ENCODE measurements at regions not wholly inside any gene's neighbourhood (a gene's known extent, or its start where the extent isn't known, plus 50 kb on each side); places are given as distances from the start of the nearest gene placed in this dataset.
A peak's percentile ranks its signal among the peaks of the same experiment; 100 is the strongest.

DNA sequence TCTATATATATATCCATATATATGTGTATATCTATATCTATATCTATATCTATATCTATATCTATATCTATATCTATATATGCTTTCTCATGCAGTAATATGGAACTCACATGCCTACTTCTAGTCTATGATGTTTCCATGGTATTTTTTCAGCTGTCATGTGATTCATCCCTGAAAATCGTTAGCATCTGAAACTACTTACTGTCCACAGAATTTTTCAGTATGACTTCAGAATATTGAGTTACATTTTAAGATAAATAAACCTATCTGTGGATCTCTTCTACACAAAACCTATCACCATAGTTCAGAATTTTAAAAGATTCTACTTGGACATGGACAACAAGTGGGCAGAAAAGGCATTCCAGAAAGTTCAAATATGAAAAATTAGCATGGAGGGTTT is 855.1 kb upstream of the INTU start:
- no peaks in the 10 kb centered on the region for H3K27me3 ChIP-seq (ENCODE audit: insufficient read depth, low read length)
- peak overlapping the region; percentile 87 for H3K27ac ChIP-seq (ENCODE audit: low read depth, low read length)
- peak; percentile 83 for DNase-seq (ENCODE audit: low read depth)
- H3K9me3 ChIP-seq (ENCODE audit: insufficient read depth, low read depth, low read length), result no peaks in the 10 kb centered on the region
- Mint-ChIP-seq H3K27me3 (ENCODE audit: low read depth, unreplicated experiment) (no peaks in the 10 kb centered on the region), H3K4me3 (ENCODE audit: unreplicated experiment) (no peak overlapping the region), H3K9me3 (ENCODE audit: unreplicated experiment) (no peaks in the 10 kb centered on the region), H3K4me1 (ENCODE audit: low read depth, unreplicated experiment) (peaks cover 13% of the 10 kb centered on the region), H3K27ac (ENCODE audit: unreplicated experiment) (peak overlapping the region; percentile 84), H3K36me3 (ENCODE audit: low read depth, unreplicated experiment) (no peaks in the 10 kb centered on the region)
- H4K20me1 ChIP-seq (ENCODE audit: insufficient read depth, low read length), result no peaks in the 10 kb centered on the region
- H3K4me3 ChIP-seq (ENCODE audit: insufficient read depth, low read depth, low read length), result peak overlapping the region; percentile 27
- peak; percentile 5 for FAIRE-seq
- H3K9ac ChIP-seq (ENCODE audit: low read length), result peak overlapping the region; percentile 57
- no peak for TF ChIP-seq EZH2 (IDR thresholded peaks at IDR 0.05; ENCODE audit: insufficient read depth, low read length)
- H2AFZ ChIP-seq (ENCODE audit: low read depth, low read length), result no peak overlapping the region
- no peaks in the 10 kb centered on the region for H3K36me3 ChIP-seq (ENCODE audit: insufficient read depth, low read length)
- peak overlapping the region; percentile 68 for H3K4me2 ChIP-seq (ENCODE audit: low read length)
- peaks cover 11% of the 10 kb centered on the region for H3K4me1 ChIP-seq (ENCODE audit: insufficient read depth, low read length)
- H3K79me2 ChIP-seq (ENCODE audit: insufficient read depth, low read length), result no peaks in the 10 kb centered on the region

DNA sequence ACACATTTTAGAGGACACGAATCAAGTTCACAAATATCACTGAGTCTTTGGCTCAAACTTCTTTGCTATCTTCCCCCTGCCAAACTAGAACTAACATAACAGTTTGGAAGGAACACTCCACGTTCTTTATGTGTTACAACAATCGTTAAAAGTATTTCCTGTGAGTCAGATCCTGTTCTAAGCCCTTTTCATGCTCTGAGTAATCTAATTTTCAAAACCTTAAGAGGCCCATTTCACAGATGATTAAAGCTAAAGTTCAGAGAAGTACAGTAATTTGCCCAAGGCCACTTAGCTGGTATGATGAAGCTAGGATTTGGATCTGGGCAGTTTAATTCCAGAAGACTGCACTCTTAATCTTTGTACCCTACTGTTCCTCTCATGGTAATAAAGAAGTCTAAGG is 854.4 kb upstream of the INTU start:
- peak overlapping the region; percentile 87 for H3K27ac ChIP-seq (ENCODE audit: low read depth, low read length)
- no peaks in the 10 kb centered on the region for H4K20me1 ChIP-seq (ENCODE audit: insufficient read depth, low read length)
- peak overlapping the region; percentile 68 for H3K4me2 ChIP-seq (ENCODE audit: low read length)
- TF ChIP-seq EZH2 (IDR thresholded peaks at IDR 0.05; ENCODE audit: insufficient read depth, low read length), result no peak
- TF ChIP-seq, protein P1, sequence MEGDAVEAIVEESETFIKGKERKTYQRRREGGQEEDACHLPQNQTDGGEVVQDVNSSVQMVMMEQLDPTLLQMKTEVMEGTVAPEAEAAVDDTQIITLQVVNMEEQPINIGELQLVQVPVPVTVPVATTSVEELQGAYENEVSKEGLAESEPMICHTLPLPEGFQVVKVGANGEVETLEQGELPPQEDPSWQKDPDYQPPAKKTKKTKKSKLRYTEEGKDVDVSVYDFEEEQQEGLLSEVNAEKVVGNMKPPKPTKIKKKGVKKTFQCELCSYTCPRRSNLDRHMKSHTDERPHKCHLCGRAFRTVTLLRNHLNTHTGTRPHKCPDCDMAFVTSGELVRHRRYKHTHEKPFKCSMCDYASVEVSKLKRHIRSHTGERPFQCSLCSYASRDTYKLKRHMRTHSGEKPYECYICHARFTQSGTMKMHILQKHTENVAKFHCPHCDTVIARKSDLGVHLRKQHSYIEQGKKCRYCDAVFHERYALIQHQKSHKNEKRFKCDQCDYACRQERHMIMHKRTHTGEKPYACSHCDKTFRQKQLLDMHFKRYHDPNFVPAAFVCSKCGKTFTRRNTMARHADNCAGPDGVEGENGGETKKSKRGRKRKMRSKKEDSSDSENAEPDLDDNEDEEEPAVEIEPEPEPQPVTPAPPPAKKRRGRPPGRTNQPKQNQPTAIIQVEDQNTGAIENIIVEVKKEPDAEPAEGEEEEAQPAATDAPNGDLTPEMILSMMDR (IDR thresholded peaks at IDR 0.05; ENCODE audit: insufficient read depth, low read depth, low read length), result no peak
- peak overlapping the region; percentile 66 for H3K4me3 Mint-ChIP-seq (ENCODE audit: unreplicated experiment)
- H3K36me3 Mint-ChIP-seq (ENCODE audit: low read depth, unreplicated experiment), result no peaks in the 10 kb centered on the region
- no peaks in the 10 kb centered on the region for H3K27me3 ChIP-seq (ENCODE audit: insufficient read depth, low read length)
- DNase-seq (ENCODE audit: low read depth) (peak; percentile 84), FAIRE-seq (peak; percentile 92)
- no peaks in the 10 kb centered on the region for H3K79me2 ChIP-seq (ENCODE audit: insufficient read depth, low read length)
- H3K36me3 ChIP-seq (ENCODE audit: insufficient read depth, low read length), result no peaks in the 10 kb centered on the region
- H3K4me3 ChIP-seq (ENCODE audit: insufficient read depth, low read depth, low read length), result no peak overlapping the region
- H3K4me1 ChIP-seq (ENCODE audit: insufficient read depth, low read length), result peaks cover 11% of the 10 kb centered on the region
- H3K27me3 Mint-ChIP-seq (ENCODE audit: low read depth, unreplicated experiment), result no peaks in the 10 kb centered on the region
- H3K9me3 Mint-ChIP-seq (ENCODE audit: unreplicated experiment), result no peaks in the 10 kb centered on the region
- H3K4me1 Mint-ChIP-seq (ENCODE audit: low read depth, unreplicated experiment), result peaks cover 13% of the 10 kb centered on the region
- H3K9ac ChIP-seq (ENCODE audit: low read length), result peak overlapping the region; percentile 53
- peak overlapping the region; percentile 46 for H2AFZ ChIP-seq (ENCODE audit: low read depth, low read length)
- H3K9me3 ChIP-seq (ENCODE audit: insufficient read depth, low read depth, low read length), result no peaks in the 10 kb centered on the region
- no peak overlapping the region for H3K27ac Mint-ChIP-seq (ENCODE audit: unreplicated experiment)

DNA sequence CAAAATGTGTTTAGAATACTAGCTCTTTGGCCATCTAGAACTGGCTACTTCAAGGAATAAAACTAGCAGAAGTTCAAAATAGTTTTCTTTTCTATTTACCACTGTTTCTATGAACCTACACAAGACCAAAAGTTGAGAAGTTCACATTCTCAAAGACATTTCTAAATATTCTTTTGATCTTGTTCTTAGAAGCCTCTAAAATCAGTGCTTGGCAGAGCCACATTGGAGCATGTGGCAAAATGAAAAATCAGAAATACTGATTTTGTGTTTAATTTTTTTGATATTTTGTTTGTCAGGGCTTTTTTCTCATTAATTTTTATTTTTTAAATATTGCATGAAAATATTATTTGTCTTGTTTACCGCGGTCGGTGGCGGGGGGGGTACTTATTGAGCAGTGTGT is 853.8 kb upstream of the INTU start:
- H3K36me3 ChIP-seq (ENCODE audit: insufficient read depth, low read length), result no peaks in the 10 kb centered on the region
- H3K79me2 ChIP-seq (ENCODE audit: insufficient read depth, low read length), result no peaks in the 10 kb centered on the region
- Mint-ChIP-seq H3K9me3 (ENCODE audit: unreplicated experiment) (no peaks in the 10 kb centered on the region), H3K4me1 (ENCODE audit: low read depth, unreplicated experiment) (peaks cover 13% of the 10 kb centered on the region), H3K4me3 (ENCODE audit: unreplicated experiment) (no peak overlapping the region), H3K36me3 (ENCODE audit: low read depth, unreplicated experiment) (no peaks in the 10 kb centered on the region), H3K27me3 (ENCODE audit: low read depth, unreplicated experiment) (no peaks in the 10 kb centered on the region), H3K27ac (ENCODE audit: unreplicated experiment) (no peak overlapping the region)
- no peaks in the 10 kb centered on the region for H4K20me1 ChIP-seq (ENCODE audit: insufficient read depth, low read length)
- H3K4me1 ChIP-seq (ENCODE audit: insufficient read depth, low read length), result peaks cover 11% of the 10 kb centered on the region
- H3K27me3 ChIP-seq (ENCODE audit: insufficient read depth, low read length), result no peaks in the 10 kb centered on the region
- H3K4me2 ChIP-seq (ENCODE audit: low read length), result no peak overlapping the region
- H2AFZ ChIP-seq (ENCODE audit: low read depth, low read length), result no peak overlapping the region
- H3K9ac ChIP-seq (ENCODE audit: low read length), result no peak overlapping the region
- no peak overlapping the region for H3K27ac ChIP-seq (ENCODE audit: low read depth, low read length)
- FAIRE-seq, result no peak
- no peak for DNase-seq (ENCODE audit: low read depth)
- H3K9me3 ChIP-seq (ENCODE audit: insufficient read depth, low read depth, low read length), result no peaks in the 10 kb centered on the region
- TF ChIP-seq EZH2 (IDR thresholded peaks at IDR 0.05; ENCODE audit: insufficient read depth, low read length), result no peak
- TF ChIP-seq, protein P1 (IDR thresholded peaks at IDR 0.05; ENCODE audit: insufficient read depth, low read depth, low read length), result no peak
- no peak overlapping the region for H3K4me3 ChIP-seq (ENCODE audit: insufficient read depth, low read depth, low read length)
